Right renal pelvis (tissue), 4 donors: ENCODE measurements at regions not wholly inside any gene's neighbourhood (a gene's known extent, or its start where the extent isn't known, plus 50 kb on each side); places are given as distances from the start of the nearest gene placed in this dataset.

Source experiments
- DNase-seq, 4 donors: peaks; one replicate each; pipeline ENCODE4 v3.0.0-alpha.2; 2013; ENCODE audit warnings: low read depth in 4 of 4, low spot score in 3 of 4, missing footprints in 1 of 4

DNA sequence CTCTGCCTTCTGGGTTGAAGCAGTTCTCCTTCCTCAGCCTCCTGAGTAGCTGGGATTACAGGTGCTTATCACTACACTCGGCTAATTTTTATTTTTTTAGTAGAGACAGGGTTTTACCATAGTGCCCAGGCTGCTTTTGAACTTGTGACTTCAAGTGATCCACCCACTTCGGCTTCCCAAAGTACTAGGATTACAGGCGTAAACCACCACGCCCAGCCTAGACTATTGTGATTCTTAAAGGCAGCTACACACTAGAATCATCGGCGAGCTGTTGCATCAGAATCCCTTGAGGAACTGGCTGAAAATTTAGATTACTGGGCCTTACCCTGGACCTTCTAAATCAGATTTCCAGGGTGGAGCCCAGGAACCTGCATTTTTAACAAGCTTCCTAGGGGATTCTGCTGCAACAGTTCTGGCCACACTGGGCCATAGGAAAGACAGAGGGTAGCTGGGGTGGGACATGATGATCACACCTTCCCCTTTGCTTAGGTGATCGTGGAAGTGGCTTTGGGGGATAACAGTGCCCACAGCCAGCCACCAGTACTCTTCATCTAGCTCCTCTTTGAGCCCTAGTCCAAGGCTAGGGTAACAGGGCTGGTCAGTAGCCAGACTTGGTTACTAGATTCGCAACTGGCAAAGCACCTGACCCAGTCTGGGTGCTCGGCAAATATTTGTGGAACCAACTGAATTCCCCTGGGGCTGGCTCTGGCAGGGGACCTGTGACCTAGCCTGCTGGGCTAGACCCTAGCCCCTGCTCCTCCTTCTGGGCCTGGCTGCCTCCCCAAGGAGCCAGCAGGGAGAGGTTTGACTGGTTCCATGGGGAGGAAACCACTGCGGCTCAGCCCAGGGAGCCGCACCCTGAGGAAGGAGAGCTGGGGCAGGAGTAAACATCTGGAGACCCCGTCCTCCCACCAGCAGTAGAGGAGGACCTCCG, 67.1 kb upstream of the DUSP5 start:
- DNase-seq: no peak

GRCh38 chr10:110431659-110432058, 66.0 kb upstream of the DUSP5 start:
- DNase-seq: no peak

- no peak for DNase-seq
These were observed 65.6 kb upstream of the DUSP5 start for GRCh38 chr10:110432084-110432483.

DNA sequence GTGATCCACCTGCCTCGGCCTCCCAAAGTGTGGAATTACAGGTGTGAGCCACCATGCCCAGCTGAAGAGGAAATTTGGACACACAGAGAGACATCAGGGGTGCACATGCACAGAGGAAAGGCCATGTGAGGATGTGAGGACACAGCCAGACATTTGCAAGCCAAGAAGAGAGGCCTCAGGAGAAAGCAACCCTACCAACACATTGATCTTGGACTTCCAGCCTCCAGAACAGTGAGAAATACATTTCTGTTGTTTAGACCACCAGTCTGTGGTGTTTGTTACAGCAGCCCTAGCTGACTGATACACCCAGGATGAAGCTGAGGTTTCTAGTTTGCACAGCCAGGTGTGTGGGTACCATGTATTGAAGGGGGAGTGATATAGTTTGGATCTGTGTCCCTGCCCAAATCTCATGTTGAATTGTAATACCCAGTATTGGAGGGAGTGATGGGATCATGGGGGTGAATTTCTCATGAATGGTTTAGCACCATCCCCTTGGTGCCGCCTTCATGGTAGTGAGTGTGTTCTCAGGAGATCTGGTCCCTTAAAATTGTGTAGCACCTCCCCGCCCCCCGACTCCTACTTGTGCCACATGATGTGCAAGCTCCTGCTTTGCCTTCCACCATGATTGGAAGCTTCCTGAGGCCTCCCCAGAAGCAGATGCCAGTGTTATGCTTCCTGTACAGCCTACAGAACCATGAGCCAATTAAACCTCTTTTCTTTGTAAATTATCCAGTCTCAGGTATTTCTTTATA, 64.7 kb upstream of the DUSP5 start:
- no peak for DNase-seq

DNA sequence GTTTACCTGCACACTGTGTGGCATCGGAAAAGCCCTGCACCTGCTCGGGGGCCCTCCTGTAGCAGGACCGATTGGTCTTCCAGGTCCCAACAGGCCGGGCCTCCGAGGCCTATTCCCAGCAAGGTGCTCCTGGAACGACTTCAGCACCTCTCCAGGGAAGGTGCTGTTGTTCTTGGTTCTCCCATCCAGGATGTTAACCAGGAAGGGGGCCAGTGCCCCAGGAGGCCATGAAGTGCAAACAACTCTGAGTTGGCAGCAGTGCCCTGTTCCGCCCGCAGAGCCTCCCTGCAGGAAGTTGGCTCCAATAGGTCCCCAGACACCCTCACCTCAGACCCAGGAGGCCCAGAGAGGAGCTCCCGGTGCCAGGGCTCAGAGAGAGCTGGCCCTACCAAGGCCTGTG, 64.0 kb upstream of the DUSP5 start:
- no peak for DNase-seq

- DNase-seq: no peak
These were observed 63.1 kb upstream of the DUSP5 start for GRCh38 chr10:110434489-110435096.

GRCh38 chr10:110436554-110437350, 61.0 kb upstream of the DUSP5 start:
- DNase-seq: no peak

DNA sequence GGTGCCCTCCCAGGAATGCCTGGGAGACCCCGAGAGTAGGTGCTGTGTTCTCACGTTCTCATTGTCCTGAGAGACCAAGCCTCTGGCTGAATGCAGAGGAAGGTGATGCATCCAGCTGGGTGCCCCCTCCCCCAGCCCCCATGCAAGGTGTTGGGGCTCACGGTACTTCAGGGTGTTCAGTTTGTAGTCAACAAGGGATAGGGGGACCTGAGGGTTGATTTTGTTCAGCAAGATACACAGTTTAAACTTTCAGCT, 60.4 kb upstream of the DUSP5 start:
- no peak for DNase-seq

GRCh38 chr10:110437761-110438341, 59.9 kb upstream of the DUSP5 start:
- DNase-seq: no peak

GRCh38 chr10:110442746-110443145, 55.0 kb upstream of the DUSP5 start:
- DNase-seq: no peak

DNA sequence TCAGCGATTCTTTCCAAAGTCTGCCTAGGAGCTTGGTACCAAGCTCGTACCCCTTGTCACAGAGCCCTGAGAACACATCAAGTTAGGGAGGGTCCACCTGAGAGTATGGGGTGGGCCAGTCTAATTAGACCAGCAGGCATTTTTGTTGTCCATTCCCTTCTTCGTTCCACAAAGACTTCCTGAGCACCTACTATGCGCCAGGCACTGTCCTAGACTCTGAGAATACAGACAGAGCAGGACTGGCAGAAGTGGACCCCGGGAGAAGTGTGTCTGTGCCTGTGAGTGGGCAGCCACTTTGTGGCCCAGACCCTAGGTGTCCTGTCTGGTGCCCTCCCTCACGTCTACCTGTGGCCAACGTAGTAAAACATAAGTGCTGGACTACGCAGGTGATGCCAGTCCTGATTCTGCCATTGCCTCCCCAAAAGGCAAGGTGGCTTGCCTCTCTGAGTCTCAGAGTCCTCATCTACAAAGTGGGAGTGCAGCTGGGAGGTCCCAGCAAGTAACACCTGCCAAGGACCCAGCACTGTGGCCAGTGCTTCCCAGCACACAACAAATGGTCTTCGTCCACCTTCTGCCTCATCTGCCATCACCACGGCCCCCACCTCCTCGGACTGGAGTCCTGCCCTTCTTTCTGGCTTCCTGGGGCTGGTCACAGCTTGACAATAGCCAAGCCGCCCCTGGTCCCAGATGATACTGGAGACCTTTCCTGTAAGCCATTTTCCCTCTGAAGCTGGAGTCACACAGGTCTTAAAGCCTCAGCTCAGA, 54.3 kb upstream of the DUSP5 start:
- no peak for DNase-seq

GRCh38 chr10:110444004-110444337, 53.7 kb upstream of the DUSP5 start:
- peak in 2 of 4 donors; percentile 27 to 48 for DNase-seq

GRCh38 chr10:110445871-110446270, 51.8 kb upstream of the DUSP5 start:
- no peak for DNase-seq

DNA sequence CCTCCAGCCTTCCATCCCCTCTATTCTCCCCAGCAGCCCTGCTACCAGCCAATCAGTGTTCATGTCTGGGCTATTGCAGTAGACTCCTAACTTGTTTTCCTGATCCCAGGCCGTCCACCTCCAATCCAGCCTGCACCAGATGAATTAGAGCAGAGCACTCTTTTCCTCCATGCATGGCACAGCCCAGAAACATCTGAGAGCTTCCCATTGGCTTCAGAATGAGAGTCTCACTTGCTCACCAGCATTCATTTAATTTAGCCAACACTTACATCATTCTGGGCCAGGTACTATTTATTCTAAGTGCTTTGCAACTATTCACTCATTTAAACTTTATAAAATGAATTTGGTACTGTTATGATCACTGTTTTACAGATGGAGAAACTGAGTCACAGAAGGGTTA, 51.4 kb upstream of the DUSP5 start:
- no peak for DNase-seq

DNA sequence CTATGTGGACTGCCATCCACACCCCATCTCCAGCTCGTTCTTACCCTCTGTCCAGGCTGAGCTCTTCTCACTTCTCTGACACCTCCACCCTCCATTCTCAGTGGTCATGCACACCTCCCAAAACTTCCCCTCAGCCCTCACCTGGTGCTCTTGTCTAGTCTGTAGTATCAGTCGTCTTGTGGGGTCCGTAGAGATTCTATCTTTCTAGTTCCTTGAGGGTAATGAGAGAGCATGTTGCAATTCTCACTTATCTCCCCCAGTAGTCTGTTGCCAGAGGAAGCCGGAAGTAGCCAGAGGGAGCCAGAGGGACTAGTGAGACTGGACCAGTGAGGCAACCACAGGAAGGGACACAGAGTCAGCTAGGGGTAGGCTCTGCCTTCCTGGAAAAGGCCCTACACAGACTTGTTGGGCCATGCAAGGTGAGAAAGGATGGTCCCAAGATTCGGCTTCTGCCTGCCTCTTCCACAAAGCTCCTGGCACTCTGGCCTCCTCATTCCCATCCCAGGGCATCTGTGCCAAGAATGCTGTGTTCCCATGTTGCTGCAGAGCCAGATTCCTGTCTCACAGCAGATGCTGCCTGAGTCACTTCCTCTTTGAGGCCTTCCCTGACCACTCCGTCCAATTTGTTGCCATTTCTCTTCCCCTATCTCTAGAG, 50.6 kb upstream of the DUSP5 start:
- DNase-seq: no peak

- no peak for DNase-seq
These were observed 49.8 kb upstream of the DUSP5 start for GRCh38 chr10:110447886-110448285.
